Brain microvascular endothelial cell (primary cell): ENCODE measurements at regions not wholly inside any gene's neighbourhood (a gene's known extent, or its start where the extent isn't known, plus 50 kb on each side); places are given as distances from the start of the nearest gene placed in this dataset.

Experiments
- DNase-seq: peaks from one replicate; pipeline ENCODE4 v3.0.0-alpha.2; 2020
- H3K27ac ChIP-seq: fragments of 250-450 bp; sonication (Bioruptor Pico); 2 replicates; pipeline ENCODE4 v1.5.1; 2020; ENCODE audit warnings: mild to moderate bottlenecking, moderate library complexity
- H3K27me3 ChIP-seq: fragments of 250-450 bp; sonication (Bioruptor Pico); replicated peaks from 2 replicates; pipeline ENCODE4 v1.5.1; 2020; ENCODE audit warnings: mild to moderate bottlenecking
- H3K36me3 ChIP-seq: fragments of 250-450 bp; sonication (Bioruptor Pico); replicated peaks from 2 replicates; pipeline ENCODE4 v1.5.1; 2020; ENCODE audit warnings: mild to moderate bottlenecking
- H3K4me3 ChIP-seq: 2 replicates; pipeline ENCODE4 v1.5.1; 2011; ENCODE audit warnings: low read depth, mild to moderate bottlenecking, control low read depth, low read length, moderate library complexity
- CTCF ChIP-seq: IDR thresholded peaks from 2 replicates; pipeline ENCODE4 v1.5.1; 2011; ENCODE audit warnings: low read depth, mild to moderate bottlenecking, moderate library complexity, low read length, control low read depth, inconsistent platforms; ENCODE audit errors: missing control alignments
- in situ Hi-C: cut with HindIII; loops from 2 replicates; pipeline ENCODE4 v1.10.0; 2017; ENCODE audit warnings: low sequenced_read_pairs, low pct_ligation_motif_present

- no peak for TF ChIP-seq CTCF
- no peak overlapping the region for H3K4me3 ChIP-seq
- in situ Hi-C loops, result no loop called here
- H3K27me3 ChIP-seq, result no peaks in the 10 kb centered on the region
- H3K27ac ChIP-seq, result peak overlapping the region; percentile 73
- no peaks in the 10 kb centered on the region for H3K36me3 ChIP-seq
- DNase-seq, result peak; percentile 68
Observed at GRCh38 chr6:56714982-56715456, 72.3 kb upstream of the DST start.

GRCh38 chr6:56714273-56714672, 71.6 kb upstream of the DST start:
- H3K27me3 ChIP-seq, result no peaks in the 10 kb centered on the region
- H3K27ac ChIP-seq, result peak overlapping the region; percentile 73
- DNase-seq, result no peak
- no peaks in the 10 kb centered on the region for H3K36me3 ChIP-seq
- H3K4me3 ChIP-seq, result no peak overlapping the region
- no peak for TF ChIP-seq CTCF
- in situ Hi-C loops, result no loop called here

GRCh38 chr6:56713254-56713672, 70.6 kb upstream of the DST start:
- no peak for TF ChIP-seq CTCF
- H3K27me3 ChIP-seq, result no peaks in the 10 kb centered on the region
- H3K27ac ChIP-seq, result peak overlapping the region; percentile 73
- in situ Hi-C loops, result no loop called here
- peak; percentile 86 for DNase-seq
- no peaks in the 10 kb centered on the region for H3K36me3 ChIP-seq
- no peak overlapping the region for H3K4me3 ChIP-seq

GRCh38 chr6:56710967-56711366, 68.3 kb upstream of the DST start:
- TF ChIP-seq CTCF, result no peak
- no peak overlapping the region for H3K4me3 ChIP-seq
- in situ Hi-C loops, result no loop called here
- no peaks in the 10 kb centered on the region for H3K36me3 ChIP-seq
- H3K27me3 ChIP-seq, result no peaks in the 10 kb centered on the region
- no peak overlapping the region for H3K27ac ChIP-seq
- no peak for DNase-seq

GRCh38 chr6:56709650-56710049, 67.0 kb upstream of the DST start:
- Histone ChIP-seq H3K4me3 (no peak overlapping the region), H3K27me3 (no peaks in the 10 kb centered on the region), H3K36me3 (no peaks in the 10 kb centered on the region), H3K27ac (no peak overlapping the region)
- TF ChIP-seq CTCF, result no peak
- in situ Hi-C loops, result no loop called here
- no peak for DNase-seq
